T-helper 1 cell treated with Interleukin-12 subunit alpha and Interleukin-12 subunit beta and Interleukin-4 antibody, amounts not matched to agents 30 μg/mL and 1 μg/mL, for 36 hours (primary cell): ENCODE measurements at regions not wholly inside any gene's neighbourhood (a gene's known extent, or its start where the extent isn't known, plus 50 kb on each side); places are given as distances from the start of the nearest gene placed in this dataset.

ENCODE experiments used
- H3K27ac Mint-ChIP-seq: one replicate; pipeline ENCODE4 v1.8.0; 2021; ENCODE audit warnings: mild to moderate bottlenecking, mixed read lengths
- H3K27me3 Mint-ChIP-seq: one replicate; pipeline ENCODE4 v1.8.0; 2021; ENCODE audit warnings: low read depth, mixed read lengths
- H3K36me3 Mint-ChIP-seq: one replicate; pipeline ENCODE4 v1.8.0; 2021; ENCODE audit warnings: low read depth, mixed read lengths
- H3K4me1 Mint-ChIP-seq: one replicate; pipeline ENCODE4 v1.8.0; 2021; ENCODE audit warnings: low read depth, mixed read lengths
- H3K4me3 Mint-ChIP-seq: one replicate; pipeline ENCODE4 v1.8.0; 2021; ENCODE audit warnings: mild to moderate bottlenecking, moderate library complexity, mixed read lengths
- H3K9me3 Mint-ChIP-seq: one replicate; pipeline ENCODE4 v1.8.0; 2021; ENCODE audit warnings: mixed read lengths

- H3K4me1 Mint-ChIP-seq = no peaks in the 10 kb centered on the region
- no peak overlapping the region for H3K4me3 Mint-ChIP-seq
Observed at GRCh38 chr12:126210448-126210847, 1145.2 kb downstream of the AACS start.

GRCh38 chr12:126212824-126213223, 1147.6 kb downstream of the AACS start:
- H3K9me3 Mint-ChIP-seq = no peaks in the 10 kb centered on the region

More at GRCh38 chr12:126210448-126210847, 1145.2 kb downstream of the AACS start:
- Mint-ChIP-seq H3K27ac (no peak overlapping the region), H3K27me3 (no peaks in the 10 kb centered on the region), H3K36me3 (no peaks in the 10 kb centered on the region), H3K9me3 (no peaks in the 10 kb centered on the region)

DNA sequence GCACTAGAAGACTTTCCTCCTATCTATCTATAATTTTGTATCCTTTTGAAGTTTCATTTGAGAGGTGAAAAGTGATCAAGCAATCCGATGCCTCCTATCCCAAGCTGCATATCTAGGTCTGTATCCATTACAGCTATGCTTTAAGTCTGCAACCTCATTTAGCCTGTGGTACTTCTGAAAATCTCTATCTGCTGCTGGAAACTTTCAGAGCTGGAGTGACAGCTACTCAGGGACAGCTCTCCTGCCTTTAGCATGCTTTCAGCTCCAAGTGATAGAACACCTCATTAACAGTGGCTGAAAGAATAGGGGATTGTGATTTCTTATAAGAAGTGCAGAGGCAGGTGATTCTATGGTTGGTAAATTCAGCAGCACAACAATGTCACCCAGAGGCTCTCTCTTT, 1153.5 kb downstream of the AACS start:
- H3K9me3 Mint-ChIP-seq = no peaks in the 10 kb centered on the region
- H3K4me1 Mint-ChIP-seq = no peaks in the 10 kb centered on the region
- no peak overlapping the region for H3K27ac Mint-ChIP-seq
- H3K36me3 Mint-ChIP-seq = no peaks in the 10 kb centered on the region
- no peaks in the 10 kb centered on the region for H3K27me3 Mint-ChIP-seq
- H3K4me3 Mint-ChIP-seq = no peak overlapping the region

More at GRCh38 chr12:126212824-126213223, 1147.6 kb downstream of the AACS start:
- Mint-ChIP-seq H3K27ac (no peak overlapping the region), H3K36me3 (no peaks in the 10 kb centered on the region), H3K4me3 (no peak overlapping the region), H3K4me1 (no peaks in the 10 kb centered on the region), H3K27me3 (no peaks in the 10 kb centered on the region)

GRCh38 chr12:126219139-126219538, 1153.9 kb downstream of the AACS start:
- H3K4me3 Mint-ChIP-seq = no peak overlapping the region
- H3K9me3 Mint-ChIP-seq = no peaks in the 10 kb centered on the region
- no peaks in the 10 kb centered on the region for H3K4me1 Mint-ChIP-seq
- H3K36me3 Mint-ChIP-seq = no peaks in the 10 kb centered on the region
- no peaks in the 10 kb centered on the region for H3K27me3 Mint-ChIP-seq
- H3K27ac Mint-ChIP-seq = no peak overlapping the region

DNA sequence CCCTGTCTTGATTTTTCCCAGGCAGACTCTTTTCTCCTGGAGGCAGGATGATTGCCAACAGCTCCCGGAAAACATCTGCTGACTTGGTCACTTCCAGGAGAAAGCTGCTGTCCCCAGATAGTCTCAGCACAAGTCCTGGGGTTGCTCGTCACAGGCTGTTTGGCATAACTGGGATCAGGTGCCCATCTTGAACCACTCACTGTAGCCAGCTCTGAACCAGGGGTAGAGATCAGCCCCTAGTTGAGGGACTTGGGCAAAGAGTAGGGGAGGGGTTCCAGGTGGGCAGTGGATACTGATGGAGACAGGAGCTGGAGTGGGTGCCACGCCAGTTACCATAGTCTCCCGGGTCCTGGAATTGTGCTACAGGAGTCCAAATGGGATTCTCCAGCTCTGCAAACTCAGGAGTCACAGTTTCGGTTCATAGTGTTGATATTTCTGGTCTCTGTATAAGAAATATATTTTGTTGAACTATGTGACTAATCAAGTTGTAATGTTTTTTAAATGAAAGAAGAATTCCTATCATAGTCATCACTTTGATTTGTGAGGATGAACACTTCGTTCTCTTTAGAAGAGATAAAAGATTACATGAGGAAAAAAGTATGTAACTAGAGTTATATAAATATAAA, 1154.5 kb downstream of the AACS start:
- no peaks in the 10 kb centered on the region for H3K36me3 Mint-ChIP-seq
- no peaks in the 10 kb centered on the region for H3K4me1 Mint-ChIP-seq
- no peaks in the 10 kb centered on the region for H3K9me3 Mint-ChIP-seq
- H3K27me3 Mint-ChIP-seq = no peaks in the 10 kb centered on the region
- H3K27ac Mint-ChIP-seq = no peak overlapping the region
- H3K4me3 Mint-ChIP-seq = no peak overlapping the region

- Mint-ChIP-seq H3K4me1 (no peaks in the 10 kb centered on the region), H3K4me3 (no peak overlapping the region), H3K9me3 (peaks cover 17% of the 10 kb centered on the region), H3K36me3 (no peaks in the 10 kb centered on the region), H3K27me3 (no peaks in the 10 kb centered on the region), H3K27ac (no peak overlapping the region)
Observed at GRCh38 chr12:126224032-126224431, 1158.8 kb downstream of the AACS start.

GRCh38 chr12:126228936-126229335, 1163.7 kb downstream of the AACS start:
- Mint-ChIP-seq H3K9me3 (peaks cover 20% of the 10 kb centered on the region), H3K27ac (no peak overlapping the region), H3K4me1 (no peaks in the 10 kb centered on the region), H3K4me3 (no peak overlapping the region), H3K27me3 (no peaks in the 10 kb centered on the region), H3K36me3 (no peaks in the 10 kb centered on the region)

GRCh38 chr12:126232711-126233110, 1167.5 kb downstream of the AACS start:
- Mint-ChIP-seq H3K4me3 (no peak overlapping the region), H3K27me3 (no peaks in the 10 kb centered on the region), H3K9me3 (peaks cover 8% of the 10 kb centered on the region), H3K4me1 (no peaks in the 10 kb centered on the region), H3K36me3 (no peaks in the 10 kb centered on the region), H3K27ac (no peak overlapping the region)

- Mint-ChIP-seq H3K27ac (no peak overlapping the region), H3K4me1 (no peaks in the 10 kb centered on the region), H3K27me3 (no peaks in the 10 kb centered on the region), H3K9me3 (peaks cover 7% of the 10 kb centered on the region), H3K4me3 (no peak overlapping the region), H3K36me3 (no peaks in the 10 kb centered on the region)
Observed at GRCh38 chr12:126233625-126234024, 1168.4 kb downstream of the AACS start.

DNA sequence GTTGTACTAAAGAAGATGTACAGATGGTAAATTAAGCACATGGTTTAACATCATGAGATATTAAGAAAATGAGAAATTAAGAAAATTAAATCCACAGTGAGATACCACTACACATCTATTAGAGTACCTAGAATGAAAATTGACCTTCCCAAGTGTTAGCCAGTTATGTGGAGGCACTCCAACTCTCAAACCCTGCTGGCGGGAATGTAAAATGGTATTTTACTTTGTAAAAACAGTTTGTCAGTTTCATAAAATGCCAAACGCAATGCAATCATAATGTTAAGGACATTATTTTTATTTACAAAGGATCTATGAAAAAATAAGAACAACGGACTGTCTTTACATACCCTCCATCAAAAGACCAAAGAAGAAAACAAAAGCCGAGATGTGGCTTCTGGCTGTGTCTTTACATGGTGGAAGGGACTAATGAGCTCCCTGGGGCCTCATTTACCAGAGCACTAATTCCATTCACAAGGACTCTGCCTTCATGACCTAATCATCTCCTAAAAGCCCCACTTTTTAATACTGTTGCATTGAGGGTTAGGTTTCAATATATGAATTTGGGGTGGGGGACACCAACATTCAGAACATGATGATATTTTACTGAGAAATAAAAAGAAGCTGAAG, 1178.7 kb downstream of the AACS start:
- Mint-ChIP-seq H3K4me1 (no peaks in the 10 kb centered on the region), H3K36me3 (no peaks in the 10 kb centered on the region), H3K27ac (no peak overlapping the region), H3K27me3 (no peaks in the 10 kb centered on the region), H3K4me3 (no peak overlapping the region), H3K9me3 (no peaks in the 10 kb centered on the region)

GRCh38 chr12:126247936-126248335, 1182.7 kb downstream of the AACS start:
- H3K4me1 Mint-ChIP-seq = no peaks in the 10 kb centered on the region
- H3K36me3 Mint-ChIP-seq = no peaks in the 10 kb centered on the region
- H3K27me3 Mint-ChIP-seq = no peaks in the 10 kb centered on the region
- H3K9me3 Mint-ChIP-seq = peaks cover 9% of the 10 kb centered on the region
- H3K27ac Mint-ChIP-seq = no peak overlapping the region
- no peak overlapping the region for H3K4me3 Mint-ChIP-seq

GRCh38 chr12:126248871-126249403, 1183.7 kb downstream of the AACS start:
- H3K4me3 Mint-ChIP-seq = no peak overlapping the region
- H3K4me1 Mint-ChIP-seq = no peaks in the 10 kb centered on the region
- H3K36me3 Mint-ChIP-seq = no peaks in the 10 kb centered on the region
- no peaks in the 10 kb centered on the region for H3K27me3 Mint-ChIP-seq
- peaks cover 9% of the 10 kb centered on the region for H3K9me3 Mint-ChIP-seq
- no peak overlapping the region for H3K27ac Mint-ChIP-seq

DNA sequence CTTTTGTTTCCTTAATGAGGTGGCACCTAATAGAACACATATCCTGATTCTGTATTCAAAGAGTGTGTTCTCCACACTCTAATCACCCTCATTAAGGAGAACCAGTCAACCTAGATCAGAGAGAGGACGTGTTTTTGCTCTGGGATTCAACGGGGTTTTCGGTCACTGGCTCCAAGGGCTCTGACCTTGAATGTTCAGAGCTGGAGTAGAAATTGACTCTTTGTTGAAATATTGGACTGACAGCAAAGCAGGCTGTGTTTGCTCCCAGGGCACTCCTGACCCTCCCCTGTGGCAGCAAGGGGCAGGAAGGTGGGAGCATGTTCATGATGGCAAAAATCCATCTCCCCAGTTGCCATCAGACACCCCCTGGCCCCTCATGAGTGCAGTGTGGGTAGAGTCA, 1193.0 kb downstream of the AACS start:
- Mint-ChIP-seq H3K27ac (no peak overlapping the region), H3K9me3 (no peaks in the 10 kb centered on the region), H3K4me1 (no peaks in the 10 kb centered on the region)

GRCh38 chr12:126262829-126263228, 1197.6 kb downstream of the AACS start:
- Mint-ChIP-seq H3K27me3 (no peaks in the 10 kb centered on the region), H3K4me3 (no peak overlapping the region), H3K9me3 (no peaks in the 10 kb centered on the region), H3K36me3 (no peaks in the 10 kb centered on the region), H3K27ac (no peak overlapping the region), H3K4me1 (no peaks in the 10 kb centered on the region)

More for the DNA sequence above, 1193.0 kb downstream of the AACS start:
- H3K4me3 Mint-ChIP-seq = no peak overlapping the region
- no peaks in the 10 kb centered on the region for H3K36me3 Mint-ChIP-seq
- no peaks in the 10 kb centered on the region for H3K27me3 Mint-ChIP-seq

- Mint-ChIP-seq H3K4me1 (no peaks in the 10 kb centered on the region), H3K36me3 (no peaks in the 10 kb centered on the region), H3K9me3 (peaks cover 11% of the 10 kb centered on the region), H3K4me3 (no peak overlapping the region), H3K27ac (no peak overlapping the region), H3K27me3 (no peaks in the 10 kb centered on the region)
Observed at GRCh38 chr12:126268222-126268621, 1203.0 kb downstream of the AACS start.
